ENCODE measurements at regions not wholly inside any gene's neighbourhood (a gene's known extent, or its start where the extent isn't known, plus 50 kb on each side); places are given as distances from the start of the nearest gene placed in this dataset.
"Not testable (repeated sequence)": the region's sequence is repeated elsewhere in the genome, so short reads cannot be mapped to it uniquely, and the experiment has no call there.

DNA sequence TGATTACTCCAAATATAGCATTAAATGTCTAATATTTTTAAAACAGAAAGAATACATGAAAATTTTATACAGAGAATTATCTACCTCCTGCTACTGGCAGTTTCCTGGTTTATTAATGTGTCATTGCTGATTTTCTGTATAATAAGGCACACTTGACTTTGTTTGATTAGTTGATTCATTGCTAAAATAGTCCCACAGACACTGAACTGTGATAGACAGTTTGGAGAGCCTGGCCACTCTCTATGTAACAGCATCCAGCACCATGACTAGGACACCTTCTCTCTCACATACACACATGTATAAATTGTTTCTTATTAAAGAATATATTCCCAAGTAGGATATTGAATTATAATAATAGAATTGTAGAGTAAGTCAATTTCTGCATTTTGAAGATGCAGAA is 368.5 kb upstream of the SNX7 start:
- no peak for DNase-seq (ENCODE audit: low spot score)

GRCh38 chr1:98289311-98289710 is 368.5 kb upstream of the DPYD start:
- no peak for DNase-seq (ENCODE audit: low spot score)

- no peak for DNase-seq (ENCODE audit: low spot score)
Observed at GRCh38 chr1:98288494-98288893, 367.7 kb upstream of the DPYD start.

DNA sequence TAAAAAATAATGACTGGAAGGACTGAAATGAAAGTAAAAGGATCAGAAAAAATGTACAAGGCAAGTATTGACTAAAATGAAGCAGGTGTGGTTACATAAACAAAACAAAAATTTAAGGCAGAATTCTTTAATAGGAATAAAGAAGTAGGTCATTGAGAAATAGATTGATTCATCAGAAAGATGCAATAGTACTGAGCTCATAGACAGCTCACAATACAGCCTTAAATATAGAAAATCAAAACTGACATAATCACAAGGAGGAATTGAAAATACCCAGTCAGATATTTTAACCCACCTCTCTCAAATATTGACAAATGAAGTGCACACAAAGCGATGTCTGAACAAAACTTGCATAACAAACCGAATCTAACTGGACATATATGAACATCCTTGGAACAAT is 366.8 kb upstream of the DPYD start:
- DNase-seq (ENCODE audit: low spot score), result no peak

- no peak for DNase-seq (ENCODE audit: low spot score)
Observed at GRCh38 chr1:98286656-98287055, 365.8 kb upstream of the DPYD start.

DNA sequence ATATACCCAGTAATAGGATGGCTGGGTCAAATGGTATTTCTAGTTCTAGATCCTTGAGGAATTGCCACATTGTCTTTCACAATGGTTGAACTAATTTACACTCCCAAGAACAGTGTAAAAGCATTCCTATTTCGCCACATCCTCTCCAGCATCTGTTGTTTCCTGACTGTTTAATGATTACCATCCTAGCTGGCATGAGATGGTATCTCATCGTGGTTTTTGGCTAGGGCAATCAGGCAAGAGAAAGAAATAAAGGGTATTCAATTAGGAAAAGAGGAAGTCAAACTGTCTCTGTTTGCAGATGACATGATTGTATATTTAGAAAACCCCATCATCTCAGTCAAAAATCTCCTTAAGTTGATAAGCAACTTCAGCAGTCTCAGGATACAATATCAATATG is 364.5 kb upstream of the DPYD start:
- not testable (repeated sequence) for DNase-seq (ENCODE audit: low spot score)

DNA sequence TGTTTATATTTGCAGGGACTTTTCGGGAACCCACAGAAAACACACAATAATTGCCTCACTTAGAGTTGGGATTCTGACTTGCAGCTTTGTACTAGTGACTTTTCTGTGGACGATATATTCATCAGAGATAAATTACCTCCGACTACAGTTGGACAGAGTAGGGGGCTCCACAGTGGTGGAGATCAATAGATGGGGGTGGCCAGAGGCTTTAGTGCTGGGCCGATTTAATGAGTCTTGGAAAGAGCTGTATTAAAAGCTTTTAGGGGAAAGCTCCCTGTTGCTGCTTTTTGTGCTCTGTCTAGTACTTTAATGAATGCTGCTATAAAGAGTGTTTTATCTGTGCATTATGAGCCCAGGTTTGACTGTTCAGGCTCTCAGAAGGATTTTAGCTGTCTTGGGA is 359.2 kb upstream of the DPYD start:
- no peak for DNase-seq (ENCODE audit: low spot score)

- no peak for DNase-seq (ENCODE audit: low spot score)
Observed at GRCh38 chr1:98278055-98278454, 357.2 kb upstream of the DPYD start.

GRCh38 chr1:98277118-98277517 is 356.3 kb upstream of the DPYD start:
- no peak for DNase-seq (ENCODE audit: low spot score)

DNA sequence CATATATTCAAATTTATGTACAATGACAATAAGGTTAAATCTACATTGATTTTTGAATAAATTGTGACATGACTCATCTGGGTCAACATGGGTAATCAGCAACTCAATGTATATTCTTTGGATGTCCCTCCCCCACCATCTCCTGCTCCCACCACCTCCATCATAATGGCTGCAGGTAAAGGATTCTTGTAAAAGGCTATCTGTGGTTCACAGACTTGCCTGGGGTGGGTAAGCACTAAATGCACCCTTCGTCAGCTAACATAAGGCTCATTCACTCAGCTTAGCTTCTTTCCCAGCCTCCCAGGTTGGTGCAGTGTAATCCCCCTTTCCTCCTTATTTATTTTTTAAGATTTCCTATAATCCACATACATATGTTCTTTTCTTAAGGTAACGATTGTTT is 355.7 kb upstream of the DPYD start:
- DNase-seq (ENCODE audit: low spot score), result no peak

DNA sequence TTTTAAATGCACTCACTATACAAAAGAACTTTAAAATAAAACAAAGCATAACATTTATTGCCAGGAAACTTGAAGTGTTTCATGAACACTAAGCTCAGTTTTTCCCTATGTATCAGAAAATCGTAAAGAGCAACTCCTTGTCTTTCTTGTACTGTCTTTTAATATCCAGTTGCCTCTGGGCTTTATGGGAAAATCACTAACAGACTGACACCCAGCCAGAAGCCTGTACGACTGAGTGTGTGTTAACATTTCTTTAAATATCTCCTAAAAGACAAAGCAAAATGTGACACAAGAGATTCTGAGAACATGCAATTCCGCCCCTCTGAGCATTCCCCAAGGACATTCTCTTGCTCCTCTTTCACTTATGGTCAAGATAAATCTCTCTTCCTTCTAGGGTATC is 347.5 kb upstream of the DPYD start:
- no peak for DNase-seq (ENCODE audit: low spot score)

DNA sequence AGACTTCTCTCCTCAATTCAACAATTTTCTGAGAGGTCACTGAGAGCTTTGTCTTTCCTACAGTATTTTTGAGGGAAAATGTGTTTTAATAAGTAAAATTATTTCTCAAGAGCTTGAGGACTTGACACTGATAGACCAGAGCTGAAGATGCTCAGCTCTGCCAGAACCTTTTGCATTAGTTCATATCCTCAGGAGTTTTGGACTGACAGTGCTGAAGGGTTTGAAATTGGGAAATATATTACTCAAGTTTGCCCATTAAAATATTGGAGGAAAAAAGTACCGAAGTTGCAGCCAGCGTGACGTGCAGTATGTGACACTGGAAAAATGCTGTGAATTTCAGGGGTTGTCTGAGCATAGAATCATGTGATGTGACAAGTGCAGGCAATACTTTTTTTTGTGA is 346.6 kb upstream of the DPYD start:
- DNase-seq (ENCODE audit: low spot score), result no peak

DNA sequence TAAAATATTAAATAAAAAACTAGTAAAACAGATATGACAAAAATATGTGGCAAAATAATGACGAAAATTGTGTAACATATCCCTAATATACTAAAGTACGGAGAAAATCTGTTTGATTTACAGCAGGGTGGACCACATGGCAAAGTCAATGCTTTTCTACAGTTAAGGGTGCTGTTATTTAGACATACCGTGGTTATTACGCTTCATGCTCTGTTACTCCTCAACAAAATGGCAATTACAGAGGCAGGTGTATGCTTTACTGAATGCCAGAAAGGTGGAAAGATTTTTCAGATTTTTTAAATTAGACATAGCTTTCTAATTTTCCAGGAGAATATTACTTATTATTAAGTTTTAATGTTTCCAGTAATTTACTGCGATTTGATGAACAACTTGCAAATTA is 343.9 kb upstream of the DPYD start:
- DNase-seq (ENCODE audit: low spot score), result no peak

DNA sequence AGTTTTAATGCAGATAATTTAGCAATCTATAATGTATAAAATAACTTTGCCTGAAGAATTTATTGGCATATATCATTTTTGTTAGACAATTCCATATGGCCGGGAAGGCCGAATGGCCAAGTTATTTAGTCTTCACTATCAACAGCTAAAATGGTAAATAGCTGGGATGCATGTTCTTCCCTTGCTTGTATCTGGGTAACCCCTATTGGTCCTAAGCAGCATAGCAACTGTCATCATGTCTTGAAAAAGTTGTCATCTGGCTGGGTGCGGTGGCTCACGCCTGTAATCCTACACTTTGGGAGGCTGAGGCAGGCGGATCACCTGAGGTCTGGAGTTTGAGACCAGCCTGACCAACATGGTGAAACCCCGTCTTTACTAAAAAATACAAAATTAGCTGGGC is 340.0 kb upstream of the DPYD start:
- DNase-seq (ENCODE audit: low spot score), result no peak

DNA sequence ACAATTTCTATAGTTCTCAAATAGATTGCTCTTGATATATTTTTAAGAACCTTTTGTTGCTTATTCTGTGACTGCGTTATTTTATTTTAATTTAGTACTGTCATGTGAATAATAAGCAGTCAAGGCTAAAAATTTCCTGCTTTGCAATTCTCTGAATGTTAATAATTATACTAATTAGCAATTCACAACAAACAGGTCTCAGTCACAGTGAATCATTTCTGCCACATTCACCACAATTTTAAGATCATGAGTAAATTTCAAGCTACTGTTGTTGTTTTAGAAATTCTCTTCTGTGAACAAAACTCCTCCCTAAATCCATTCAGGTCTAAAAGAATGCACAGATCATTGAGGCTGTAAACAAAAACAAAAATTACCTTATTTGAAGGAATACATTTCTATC is 339.6 kb upstream of the DPYD start:
- no peak for DNase-seq (ENCODE audit: low spot score)

GRCh38 chr1:98256700-98257099 is 335.9 kb upstream of the DPYD start:
- DNase-seq (ENCODE audit: low spot score), result no peak

GRCh38 chr1:98253145-98253544 is 332.3 kb upstream of the DPYD start:
- no peak for DNase-seq (ENCODE audit: low spot score)

- DNase-seq (ENCODE audit: low spot score), result no peak
Observed at GRCh38 chr1:98251497-98251896, 330.7 kb upstream of the DPYD start.

DNA sequence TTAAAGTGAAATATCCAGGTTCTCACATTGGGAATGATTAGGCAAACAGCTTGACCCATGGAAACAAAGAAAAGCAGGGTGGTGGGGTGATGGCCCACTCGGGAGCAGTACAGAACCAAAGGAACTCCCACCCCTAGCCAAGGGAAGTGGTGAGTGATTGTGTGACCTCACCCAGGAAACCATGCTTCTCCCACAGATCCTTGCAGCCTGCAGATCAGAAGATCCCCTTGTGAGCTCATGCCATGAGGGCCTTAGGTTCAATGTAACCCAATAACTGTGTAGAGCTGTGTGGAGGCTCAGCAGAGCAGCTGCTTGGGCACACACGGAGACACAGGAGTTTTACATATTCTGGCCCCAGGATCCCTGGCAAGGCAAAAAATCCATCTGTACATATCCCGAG is 311.8 kb upstream of the DPYD start:
- no peak for DNase-seq (ENCODE audit: low spot score)

DNA sequence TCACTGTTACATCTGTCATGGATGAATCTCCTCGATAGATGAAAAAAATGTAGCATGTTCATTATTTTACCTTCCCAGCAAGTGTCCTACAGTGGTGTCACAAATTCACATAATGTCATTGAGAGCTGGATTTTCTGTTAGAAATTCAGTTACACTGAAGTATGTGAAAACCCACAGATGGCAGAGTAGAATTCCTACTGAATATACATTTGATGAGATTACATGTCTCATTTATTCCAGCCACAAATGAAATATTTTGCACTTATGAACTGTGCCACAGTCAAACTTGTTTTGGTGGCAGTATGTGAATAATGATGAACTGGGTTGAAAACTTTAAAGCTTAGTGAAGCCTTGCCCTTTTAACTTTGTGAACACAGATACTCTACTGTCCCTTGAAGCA is 301.9 kb upstream of the DPYD start:
- no peak for DNase-seq (ENCODE audit: low spot score)

- DNase-seq (ENCODE audit: low spot score), result no peak
Observed at GRCh38 chr1:98221923-98222322, 301.1 kb upstream of the DPYD start.

DNA sequence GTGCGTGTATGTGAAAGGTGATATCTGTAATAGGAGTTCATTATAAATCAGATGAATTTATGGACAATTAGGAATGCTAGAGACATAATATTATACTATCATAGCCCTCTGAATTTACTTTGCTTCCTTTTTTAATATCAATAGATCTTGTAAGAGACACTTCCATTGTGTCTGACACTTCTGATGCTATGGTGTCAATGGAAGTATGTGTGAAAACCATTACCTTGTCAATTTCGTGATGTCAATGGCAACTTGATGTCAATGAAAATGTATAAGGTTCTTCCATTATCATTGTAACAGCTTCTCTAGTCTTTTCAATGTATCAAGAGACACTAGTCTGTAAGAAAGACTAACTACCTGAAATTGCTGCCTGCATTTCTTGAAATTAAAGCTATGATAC is 296.8 kb upstream of the DPYD start:
- DNase-seq (ENCODE audit: low spot score), result no peak

DNA sequence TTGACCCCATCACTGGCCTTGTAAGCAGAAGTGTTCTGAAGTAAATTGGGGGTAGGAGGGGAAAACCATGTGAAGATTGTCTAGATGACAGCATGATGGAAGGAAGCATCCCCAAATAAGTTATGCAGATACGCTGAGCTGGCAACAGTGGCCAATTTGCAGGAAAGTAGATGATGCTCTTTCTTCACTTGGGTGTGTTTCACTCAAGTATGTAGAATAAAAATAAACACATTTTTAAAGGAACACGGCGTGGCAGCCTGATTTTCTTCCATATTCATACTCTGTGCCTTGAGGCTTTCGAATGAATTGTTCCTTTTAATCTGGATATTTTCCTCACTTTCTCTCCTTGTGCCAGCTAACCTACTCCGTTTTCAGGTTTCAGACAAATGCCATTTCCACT is 295.5 kb upstream of the DPYD start:
- DNase-seq (ENCODE audit: low spot score), result no peak

DNA sequence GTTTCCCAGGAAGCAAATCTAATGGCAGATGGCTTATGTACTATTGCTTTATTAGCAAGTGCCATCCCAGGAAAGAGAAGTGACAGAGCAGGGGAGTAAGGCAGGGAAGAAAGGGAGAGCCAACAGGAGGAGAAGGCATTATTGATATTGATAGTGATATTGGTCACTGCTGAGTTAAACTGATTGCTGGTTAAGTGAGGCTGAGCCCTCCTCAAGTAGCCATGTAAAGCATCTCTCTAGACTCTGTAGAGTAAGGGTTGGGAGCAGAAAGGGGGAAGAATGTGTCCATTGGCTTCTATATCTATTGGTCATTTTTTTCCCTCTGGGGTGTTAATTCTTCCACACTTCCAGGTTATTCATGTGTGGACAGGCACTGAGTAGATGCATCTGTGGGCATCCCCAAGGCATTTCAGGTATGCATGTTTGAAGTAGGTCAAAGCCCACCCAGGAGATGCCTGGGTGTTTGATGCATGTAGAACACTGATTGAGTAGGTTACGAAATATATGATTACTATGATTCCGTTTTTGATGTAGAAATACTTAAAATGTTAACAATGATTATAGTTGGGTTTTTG is 290.5 kb upstream of the DPYD start:
- no peak for DNase-seq (ENCODE audit: low spot score)

GRCh38 chr1:98210563-98210962 is 289.7 kb upstream of the DPYD start:
- DNase-seq (ENCODE audit: low spot score), result no peak

Data from ureter (tissue), 1 donor.